ENCODE measurements at regions not wholly inside any gene's neighbourhood (a gene's known extent, or its start where the extent isn't known, plus 50 kb on each side); places are given as distances from the start of the nearest gene placed in this dataset.
"Not testable (repeated sequence)": the region's sequence is repeated elsewhere in the genome, so short reads cannot be mapped to it uniquely, and the experiment has no call there.

DNA sequence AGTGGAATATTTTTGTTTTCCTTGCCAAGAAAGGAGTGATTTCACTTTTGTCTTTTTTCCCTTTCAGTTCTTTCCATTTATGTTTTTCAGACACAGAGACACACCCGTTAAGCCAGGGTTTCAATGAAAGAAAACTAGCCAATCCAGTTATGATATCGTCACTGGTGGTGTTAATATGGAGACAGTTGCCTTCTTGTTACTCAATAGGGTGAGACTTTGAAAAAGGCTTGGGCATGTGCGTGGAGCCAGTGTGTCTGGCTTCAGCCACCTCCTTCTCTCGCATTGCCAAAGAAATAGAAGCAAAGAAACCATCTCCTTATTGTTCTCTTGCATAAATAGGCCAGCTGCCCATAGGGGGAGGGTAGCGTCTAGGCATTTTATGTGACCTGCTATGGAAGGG lies 84.1 kb upstream of the DLX6 start:
- no peak overlapping the region for H2BK12ac ChIP-seq (ENCODE audit: low read length)
- no peaks in the 10 kb centered on the region for H3K79me1 ChIP-seq (ENCODE audit: low read length)
- DNase-seq = peak; percentile 53 to 78
- H2AFZ ChIP-seq (ENCODE audit: insufficient read depth, low read length, poor library complexity) = no peak overlapping the region
- peaks cover 4 to 5% of the 10 kb centered on the region in 2 experiments for H3K4me1 ChIP-seq (ENCODE audit: control insufficient read depth in 1 of 2, insufficient read depth in 2 of 2, low read length in 2 of 2)
- H3K79me2 ChIP-seq (ENCODE audit: control insufficient read depth, insufficient read depth, low read length, poor library complexity) = no peaks in the 10 kb centered on the region
- no peak overlapping the region for H2AK5ac ChIP-seq (ENCODE audit: low read length)
- no peak overlapping the region for H2BK5ac ChIP-seq (ENCODE audit: low read depth, low read length, poor library complexity)
- H3K4me2 ChIP-seq (ENCODE audit: low read length) = peak overlapping the region; percentile 4
- H3K4me3 ChIP-seq (ENCODE audit: low read depth, low read length) = no peak overlapping the region
- no peak overlapping the region for H3K4ac ChIP-seq (ENCODE audit: low read depth, low read length)
- no peak overlapping the region for H3K9ac ChIP-seq (ENCODE audit: low read length)
- H2BK120ac ChIP-seq (ENCODE audit: insufficient read depth, low read length, poor library complexity) = no peak overlapping the region
- no peaks in the 10 kb centered on the region for H3K36me3 ChIP-seq (ENCODE audit: control insufficient read depth in 1 of 2, insufficient read depth in 2 of 2, low read length in 2 of 2)
- H3K27ac ChIP-seq (ENCODE audit: low read depth, low read length) = no peak overlapping the region
- no peak overlapping the region for H4K12ac ChIP-seq (ENCODE audit: low read depth, low read length)
- no peaks in the 10 kb centered on the region for H3K9me3 ChIP-seq (ENCODE audit: insufficient read depth, low read depth, low read length)
- no peak overlapping the region for H3K14ac ChIP-seq (ENCODE audit: low read length)
- H3K18ac ChIP-seq (ENCODE audit: low read length) = no peak overlapping the region
- no CpG with 5 or more reads among the region's 5 CpGs for WGBS (ENCODE audit: extremely low coverage, insufficient coverage, insufficient read length)
- no peak overlapping the region for H4K8ac ChIP-seq (ENCODE audit: low read depth, low read length)
- no peak overlapping the region for H3K23ac ChIP-seq (ENCODE audit: low read length)
- no peak overlapping the region for H4K91ac ChIP-seq (ENCODE audit: low read depth, low read length)
- no peaks in the 10 kb centered on the region for H3K27me3 ChIP-seq (ENCODE audit: insufficient read depth, low read length)

DNA sequence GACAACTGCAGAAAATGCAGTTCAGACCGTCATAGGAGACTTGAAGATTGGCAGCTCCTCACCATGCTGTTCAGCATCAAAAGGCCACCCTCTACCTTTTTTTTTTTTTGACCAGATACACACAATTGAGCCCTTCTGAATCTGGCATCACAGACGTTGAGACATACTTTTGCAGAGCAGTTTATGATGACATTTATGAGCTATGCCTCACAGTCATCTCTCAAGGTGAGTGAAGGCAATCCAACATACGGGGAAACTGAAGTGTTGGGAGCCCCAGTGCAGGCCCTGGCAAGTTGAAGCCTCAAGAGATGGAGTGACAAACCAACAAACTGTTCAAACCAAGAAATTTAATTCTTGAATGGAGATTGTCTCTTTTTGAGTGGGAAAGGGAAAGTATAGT lies 83.6 kb upstream of the DLX6 start:
- Histone ChIP-seq H3K9ac (ENCODE audit: low read length) (no peak overlapping the region), H3K27me3 (ENCODE audit: insufficient read depth, low read length) (no peaks in the 10 kb centered on the region), H3K23ac (ENCODE audit: low read length) (no peak overlapping the region), H2BK120ac (ENCODE audit: insufficient read depth, low read length, poor library complexity) (no peak overlapping the region), H3K4me2 (ENCODE audit: low read length) (no peak overlapping the region), H2AFZ (ENCODE audit: insufficient read depth, low read length, poor library complexity) (no peak overlapping the region), H3K79me2 (ENCODE audit: control insufficient read depth, insufficient read depth, low read length, poor library complexity) (no peaks in the 10 kb centered on the region), H3K27ac (ENCODE audit: low read depth, low read length) (no peak overlapping the region), H3K36me3 (ENCODE audit: control insufficient read depth in 1 of 2, insufficient read depth in 2 of 2, low read length in 2 of 2) (no peaks in the 10 kb centered on the region), H3K4me3 (ENCODE audit: low read depth, low read length) (no peak overlapping the region), H4K12ac (ENCODE audit: low read depth, low read length) (no peak overlapping the region), H3K79me1 (ENCODE audit: low read length) (no peaks in the 10 kb centered on the region), H2AK5ac (ENCODE audit: low read length) (no peak overlapping the region), H3K4ac (ENCODE audit: low read depth, low read length) (no peak overlapping the region), H2BK5ac (ENCODE audit: low read depth, low read length, poor library complexity) (no peak overlapping the region), H3K18ac (ENCODE audit: low read length) (no peak overlapping the region), H3K4me1 (ENCODE audit: control insufficient read depth in 1 of 2, insufficient read depth in 2 of 2, low read length in 2 of 2) (peaks cover 4 to 5% of the 10 kb centered on the region in 2 experiments), H3K9me3 (ENCODE audit: insufficient read depth, low read depth, low read length) (no peaks in the 10 kb centered on the region), H4K91ac (ENCODE audit: low read depth, low read length) (no peak overlapping the region), H4K8ac (ENCODE audit: low read depth, low read length) (no peak overlapping the region), H3K14ac (ENCODE audit: low read length) (no peak overlapping the region), H2BK12ac (ENCODE audit: low read length) (no peak overlapping the region)
- WGBS (ENCODE audit: extremely low coverage, insufficient coverage, insufficient read length) = no CpG with 5 or more reads among the region's 3 CpGs
- peak; percentile 4 to 64 for DNase-seq

GRCh38 chr7:96923345-96923744 lies 82.0 kb upstream of the DLX6 start:
- not testable (repeated sequence) for H2BK120ac ChIP-seq (ENCODE audit: insufficient read depth, low read length, poor library complexity); H3K36me3 ChIP-seq (ENCODE audit: control insufficient read depth in 1 of 2, insufficient read depth in 2 of 2, low read length in 2 of 2); H3K14ac ChIP-seq (ENCODE audit: low read length); H3K18ac ChIP-seq (ENCODE audit: low read length); H3K4me3 ChIP-seq (ENCODE audit: low read depth, low read length); H2AK5ac ChIP-seq (ENCODE audit: low read length); H3K27me3 ChIP-seq (ENCODE audit: insufficient read depth, low read length); H4K8ac ChIP-seq (ENCODE audit: low read depth, low read length); H3K79me2 ChIP-seq (ENCODE audit: control insufficient read depth, insufficient read depth, low read length, poor library complexity); H3K79me1 ChIP-seq (ENCODE audit: low read length); H3K4me2 ChIP-seq (ENCODE audit: low read length); H3K27ac ChIP-seq (ENCODE audit: low read depth, low read length); H2BK5ac ChIP-seq (ENCODE audit: low read depth, low read length, poor library complexity); H4K12ac ChIP-seq (ENCODE audit: low read depth, low read length); H3K4me1 ChIP-seq (ENCODE audit: control insufficient read depth in 1 of 2, insufficient read depth in 2 of 2, low read length in 2 of 2); H3K23ac ChIP-seq (ENCODE audit: low read length); H3K9me3 ChIP-seq (ENCODE audit: insufficient read depth, low read depth, low read length); H3K4ac ChIP-seq (ENCODE audit: low read depth, low read length); DNase-seq; H2BK12ac ChIP-seq (ENCODE audit: low read length); H4K91ac ChIP-seq (ENCODE audit: low read depth, low read length); H3K9ac ChIP-seq (ENCODE audit: low read length); H2AFZ ChIP-seq (ENCODE audit: insufficient read depth, low read length, poor library complexity)

DNA sequence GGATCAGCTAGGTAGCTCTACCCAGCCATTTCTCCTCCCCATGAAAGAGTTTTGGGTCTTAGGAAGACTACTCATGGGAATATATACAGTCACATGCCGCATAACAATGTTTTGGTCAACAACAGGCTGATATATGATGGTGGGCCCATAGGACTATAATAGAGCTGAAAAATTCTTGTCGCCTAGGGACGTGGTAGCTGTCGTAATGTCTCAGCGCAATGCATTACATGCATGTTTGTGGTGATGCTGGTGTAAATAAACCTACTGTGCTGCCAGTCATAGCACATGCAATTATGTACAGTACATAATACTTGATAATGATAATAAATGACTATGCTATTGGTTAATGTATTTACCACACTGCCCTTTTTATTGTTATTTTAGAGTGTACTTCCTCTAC lies 78.2 kb upstream of the DLX6 start:
- H2BK120ac ChIP-seq (ENCODE audit: insufficient read depth, low read length, poor library complexity) = no peak overlapping the region
- H4K91ac ChIP-seq (ENCODE audit: low read depth, low read length) = no peak overlapping the region
- H3K4me2 ChIP-seq (ENCODE audit: low read length) = no peak overlapping the region
- H3K14ac ChIP-seq (ENCODE audit: low read length) = no peak overlapping the region
- H3K4me1 ChIP-seq (ENCODE audit: control insufficient read depth in 1 of 2, insufficient read depth in 2 of 2, low read length in 2 of 2) = no peaks in the 10 kb centered on the region
- no peaks in the 10 kb centered on the region for H3K79me1 ChIP-seq (ENCODE audit: low read length)
- H4K8ac ChIP-seq (ENCODE audit: low read depth, low read length) = no peak overlapping the region
- no peaks in the 10 kb centered on the region for H3K27me3 ChIP-seq (ENCODE audit: insufficient read depth, low read length)
- no peak overlapping the region for H2AFZ ChIP-seq (ENCODE audit: insufficient read depth, low read length, poor library complexity)
- peak; percentile 95 to 97 for DNase-seq
- H2AK5ac ChIP-seq (ENCODE audit: low read length) = no peak overlapping the region
- no peak overlapping the region for H3K9ac ChIP-seq (ENCODE audit: low read length)
- no peak overlapping the region for H2BK12ac ChIP-seq (ENCODE audit: low read length)
- H3K23ac ChIP-seq (ENCODE audit: low read length) = no peak overlapping the region
- H3K79me2 ChIP-seq (ENCODE audit: control insufficient read depth, insufficient read depth, low read length, poor library complexity) = no peaks in the 10 kb centered on the region
- no peaks in the 10 kb centered on the region for H3K9me3 ChIP-seq (ENCODE audit: insufficient read depth, low read depth, low read length)
- H3K27ac ChIP-seq (ENCODE audit: low read depth, low read length) = no peak overlapping the region
- no peak overlapping the region for H3K4ac ChIP-seq (ENCODE audit: low read depth, low read length)
- H2BK5ac ChIP-seq (ENCODE audit: low read depth, low read length, poor library complexity) = no peak overlapping the region
- no CpG with 5 or more reads among the region's 5 CpGs for WGBS (ENCODE audit: extremely low coverage, insufficient coverage, insufficient read length)
- H3K18ac ChIP-seq (ENCODE audit: low read length) = no peak overlapping the region
- no peak overlapping the region for H3K4me3 ChIP-seq (ENCODE audit: low read depth, low read length)
- H3K36me3 ChIP-seq (ENCODE audit: control insufficient read depth in 1 of 2, insufficient read depth in 2 of 2, low read length in 2 of 2) = no peaks in the 10 kb centered on the region
- no peak overlapping the region for H4K12ac ChIP-seq (ENCODE audit: low read depth, low read length)

All from trophoblast cell (in vitro differentiated cells and primary cell).